HK-2 (cell line): ENCODE measurements at regions not wholly inside any gene's neighbourhood (a gene's known extent, or its start where the extent isn't known, plus 50 kb on each side); places are given as distances from the start of the nearest gene placed in this dataset.

Experiments used
- DNase-seq: peaks from one replicate; pipeline ENCODE4 v3.0.0-alpha.2; 2018; ENCODE audit not compliant: unreplicated experiment

GRCh38 chr5:2011481-2012411 is 129.0 kb upstream of the IRX4 start:
- no peak for DNase-seq

GRCh38 chr5:2010940-2011339 is 128.2 kb upstream of the IRX4 start:
- no peak for DNase-seq

- no peak for DNase-seq
These were observed 127.5 kb upstream of the IRX4 start for GRCh38 chr5:2009986-2010914.

GRCh38 chr5:2008851-2009629 is 126.3 kb upstream of the IRX4 start:
- no peak for DNase-seq

GRCh38 chr5:2007878-2008501 is 125.3 kb upstream of the IRX4 start:
- DNase-seq = no peak

- DNase-seq = no peak
These were observed 124.8 kb upstream of the IRX4 start for GRCh38 chr5:2007496-2007877.

- DNase-seq = no peak
These were observed 124.2 kb upstream of the IRX4 start for GRCh38 chr5:2006971-2007291.

GRCh38 chr5:2006193-2006970 is 123.7 kb upstream of the IRX4 start:
- no peak for DNase-seq

- no peak for DNase-seq
These were observed 122.6 kb upstream of the IRX4 start for GRCh38 chr5:2005101-2006041.

- DNase-seq = no peak
These were observed 121.1 kb upstream of the IRX4 start for GRCh38 chr5:2003690-2004365.

GRCh38 chr5:2003206-2003605 is 120.5 kb upstream of the IRX4 start:
- no peak for DNase-seq

GRCh38 chr5:2001300-2001699 is 118.6 kb upstream of the IRX4 start:
- no peak for DNase-seq

GRCh38 chr5:2000591-2000990 is 117.9 kb upstream of the IRX4 start:
- no peak for DNase-seq

GRCh38 chr5:1999794-2000193 is 117.1 kb upstream of the IRX4 start:
- no peak for DNase-seq

GRCh38 chr5:1998716-1999317 is 116.1 kb upstream of the IRX4 start:
- no peak for DNase-seq

GRCh38 chr5:1998348-1998669 is 115.6 kb upstream of the IRX4 start:
- DNase-seq = no peak

- DNase-seq = no peak
These were observed 115.1 kb upstream of the IRX4 start for GRCh38 chr5:1997640-1998347.

GRCh38 chr5:1995491-1995890 is 112.8 kb upstream of the IRX4 start:
- DNase-seq = no peak
